CD14-positive monocyte (primary cell): ENCODE measurements at regions not wholly inside any gene's neighbourhood (a gene's known extent, or its start where the extent isn't known, plus 50 kb on each side); places are given as distances from the start of the nearest gene placed in this dataset.

Source experiments
- DNase-seq, 3 donors: peaks; one replicate each; pipeline ENCODE4 v3.0.0-alpha.2; 2011 to 2022
- H2AFZ ChIP-seq: 2 replicates; pipeline ENCODE4 v1.6.0; 2012; ENCODE audit warnings: mild to moderate bottlenecking, low read depth, low read length, inconsistent platforms; ENCODE audit not compliant: insufficient read depth, poor library complexity, severe bottlenecking
- H3K27ac ChIP-seq, 2 donors: 1 replicate in 1 of 2; 2 replicates in 1 of 2; pipeline ENCODE4 v1.5.1; 2012 to 2013; ENCODE audit warnings: low read length in 2 of 2, control low read depth in 1 of 2, inconsistent platforms in 1 of 2, low read depth in 1 of 2, mild to moderate bottlenecking in 1 of 2
- H3K27me3 ChIP-seq, 2 donors: one replicate each; pipeline versions ENCODE4 v1.6.0 to v1.6.1; 2011 to 2013; ENCODE audit warnings: low read length in 2 of 2; ENCODE audit not compliant: control insufficient read depth in 2 of 2, insufficient read depth in 2 of 2
- H3K36me3 ChIP-seq, 2 donors: replicated peaks in 1 of 2; 1 replicate in 1 of 2; 2 replicates in 1 of 2; pipeline versions ENCODE4 v1.5.1 to v1.6.1; 2012 to 2013; ENCODE audit warnings: low read length in 2 of 2, control low read depth in 1 of 2, inconsistent platforms in 1 of 2, mild to moderate bottlenecking in 1 of 2; ENCODE audit not compliant: insufficient read depth in 2 of 2, control insufficient read depth in 1 of 2
- H3K4me1 ChIP-seq, 2 donors: 1 replicate in 1 of 2; 2 replicates in 1 of 2; pipeline versions ENCODE4 v1.5.1 to v1.6.1; 2012 to 2013; ENCODE audit warnings: low read length in 2 of 2, control low read depth in 1 of 2, inconsistent platforms in 1 of 2, mild to moderate bottlenecking in 1 of 2, moderate library complexity in 1 of 2; ENCODE audit not compliant: insufficient read depth in 2 of 2, control insufficient read depth in 1 of 2
- H3K4me2 ChIP-seq: replicated peaks from 2 replicates; pipeline ENCODE3; 2012; ENCODE audit warnings: low read length, moderate library complexity, mild to moderate bottlenecking; ENCODE audit not compliant: poor library complexity, severe bottlenecking; ENCODE audit errors: extremely low read depth
- H3K4me3 ChIP-seq, 3 experiments: fragments of 200-600 bp in 1 of 3; sonication (generic) in 1 of 3; replicated peaks in 1 of 3; 1 replicate in 2 of 3; 2 replicates in 1 of 3; pipeline ENCODE4 v1.5.1; 2011 to 2013; ENCODE audit warnings: low read length in 3 of 3, mild to moderate bottlenecking in 3 of 3, control low read depth in 2 of 3, low read depth in 2 of 3, inconsistent platforms in 1 of 3, moderate library complexity in 1 of 3
- H3K79me2 ChIP-seq: 2 replicates; pipeline ENCODE4 v1.6.0; 2012; ENCODE audit warnings: mild to moderate bottlenecking, control low read depth, inconsistent platforms, low read length, moderate library complexity; ENCODE audit not compliant: insufficient read depth
- H3K9ac ChIP-seq: 2 replicates; pipeline ENCODE4 v1.6.0; 2017; ENCODE audit warnings: low read length, mild to moderate bottlenecking; ENCODE audit not compliant: insufficient read depth, poor library complexity, severe bottlenecking
- H3K9me3 ChIP-seq, 2 donors: replicated peaks in 1 of 2; 1 replicate in 1 of 2; 2 replicates in 1 of 2; pipeline versions ENCODE4 v1.5.1 to v1.6.1; 2012 to 2013; ENCODE audit warnings: low read length in 2 of 2, control low read depth in 1 of 2; ENCODE audit not compliant: control insufficient read depth in 1 of 2, insufficient read depth in 1 of 2
- H4K20me1 ChIP-seq: 2 replicates; pipeline ENCODE4 v1.6.0; 2012; ENCODE audit warnings: mild to moderate bottlenecking, low read length, control low read depth, moderate library complexity; ENCODE audit not compliant: insufficient read depth
- H3K27ac Mint-ChIP-seq, 7 donors: one replicate each; pipeline ENCODE4 v1.8.0; 2020; ENCODE audit warnings: mild to moderate bottlenecking in 7 of 7, mixed read lengths in 7 of 7, moderate library complexity in 6 of 7, inconsistent platforms in 2 of 7
- H3K27me3 Mint-ChIP-seq, 3 donors: one replicate each; pipeline ENCODE4 v1.8.0; 2021 to 2022; ENCODE audit warnings: low read depth in 3 of 3, mild to moderate bottlenecking in 3 of 3, mixed read lengths in 3 of 3, moderate library complexity in 3 of 3, inconsistent platforms in 1 of 3
- H3K36me3 Mint-ChIP-seq, 2 donors: one replicate each; pipeline ENCODE4 v1.8.0; 2020; ENCODE audit warnings: mixed read lengths in 2 of 2, inconsistent platforms in 1 of 2, mild to moderate bottlenecking in 1 of 2
- H3K4me1 Mint-ChIP-seq: one replicate; pipeline ENCODE4 v1.8.0; 2020; ENCODE audit warnings: mild to moderate bottlenecking, mixed read lengths
- H3K4me3 Mint-ChIP-seq, 2 donors: one replicate each; pipeline ENCODE4 v1.8.0; 2020; ENCODE audit warnings: mild to moderate bottlenecking in 2 of 2, mixed read lengths in 2 of 2, moderate library complexity in 1 of 2
- H3K9me3 Mint-ChIP-seq, 7 donors: one replicate each; pipeline ENCODE4 v1.8.0; 2020 to 2022; ENCODE audit warnings: mixed read lengths in 7 of 7, mild to moderate bottlenecking in 6 of 7, moderate library complexity in 6 of 7, inconsistent platforms in 2 of 7
- CTCF ChIP-seq: fragments of 200-600 bp; IDR thresholded peaks from one replicate; pipeline ENCODE4 v1.8.0; 2022; ENCODE audit warnings: antibody characterized with exemption, mild to moderate bottlenecking
- WGBS: methylation state at CpG from one replicate; pipeline ENCODE4 v1.1.5; 2013; ENCODE audit warnings: missing lambda C conversion rate; ENCODE audit not compliant: insufficient coverage; 5-methylcytosine and 5-hydroxymethylcytosine counted together
- intact Hi-C, 2 donors: fragments of 100-400 bp; cut with micrococcal nuclease; formaldehyde crosslinking; loops; one replicate each; pipeline versions ENCODE4 v1.15.0 to v1.15.1; 2023

GRCh38 chr6:63507096-63507495 is 65.2 kb upstream of the LOC128125822 start:
- no peaks in the 10 kb centered on the region for H3K4me1 ChIP-seq
- Mint-ChIP-seq H3K36me3 (no peaks in the 10 kb centered on the region), H3K27ac (no peak overlapping the region), H3K27me3 (peaks cover 3 to 8% (median 5%) of the 10 kb centered on the region in 3 donors), H3K4me1 (no peaks in the 10 kb centered on the region), H3K4me3 (no peak overlapping the region), H3K9me3 (peaks cover 0 to 2% (median 0%) of the 10 kb centered on the region in 7 donors)
- intact Hi-C loops, result no loop called here
- WGBS, result no CpG with 5 or more reads among the region's 3 CpGs
- H3K79me2 ChIP-seq, result no peaks in the 10 kb centered on the region
- H3K36me3 ChIP-seq, result no peaks in the 10 kb centered on the region
- DNase-seq, result no peak
- H2AFZ ChIP-seq, result no peak overlapping the region
- no peaks in the 10 kb centered on the region for H3K27me3 ChIP-seq
- H3K4me2 ChIP-seq, result no peak overlapping the region
- no peak for TF ChIP-seq CTCF
- H4K20me1 ChIP-seq, result no peaks in the 10 kb centered on the region
- no peak overlapping the region for H3K27ac ChIP-seq
- H3K9me3 ChIP-seq, result no peaks in the 10 kb centered on the region
- H3K4me3 ChIP-seq, result no peak overlapping the region
- H3K9ac ChIP-seq, result no peak overlapping the region

GRCh38 chr6:63509652-63510352 is 62.5 kb upstream of the LOC128125822 start:
- Histone ChIP-seq H4K20me1 (no peaks in the 10 kb centered on the region), H3K9me3 (no peaks in the 10 kb centered on the region), H3K27ac (no peak overlapping the region), H3K79me2 (no peaks in the 10 kb centered on the region), H3K27me3 (no peaks in the 10 kb centered on the region), H3K4me2 (no peak overlapping the region), H3K4me1 (no peaks in the 10 kb centered on the region), H2AFZ (no peak overlapping the region), H3K4me3 (no peak overlapping the region), H3K9ac (no peak overlapping the region), H3K36me3 (no peaks in the 10 kb centered on the region)
- 100% methylated on average over 1 of the region's 7 CpGs for whole genome bisulfite sequencing
- H3K27me3 Mint-ChIP-seq, result peaks cover 3 to 8% (median 6%) of the 10 kb centered on the region in 3 donors
- H3K4me1 Mint-ChIP-seq, result no peaks in the 10 kb centered on the region
- TF ChIP-seq CTCF, result no peak
- H3K9me3 Mint-ChIP-seq, result peaks cover 0 to 2% (median 0%) of the 10 kb centered on the region in 7 donors
- no peak overlapping the region for H3K4me3 Mint-ChIP-seq
- intact Hi-C loops, result no loop called here
- H3K27ac Mint-ChIP-seq, result no peak overlapping the region
- no peak for DNase-seq
- no peaks in the 10 kb centered on the region for H3K36me3 Mint-ChIP-seq
